ENCODE measurements at regions not wholly inside any gene's neighbourhood (a gene's known extent, or its start where the extent isn't known, plus 50 kb on each side); places are given as distances from the start of the nearest gene placed in this dataset.

GRCh38 chr7:12785473-12785872, 98.0 kb downstream of the ARL4A start:
- TF ChIP-seq, protein P1, sequence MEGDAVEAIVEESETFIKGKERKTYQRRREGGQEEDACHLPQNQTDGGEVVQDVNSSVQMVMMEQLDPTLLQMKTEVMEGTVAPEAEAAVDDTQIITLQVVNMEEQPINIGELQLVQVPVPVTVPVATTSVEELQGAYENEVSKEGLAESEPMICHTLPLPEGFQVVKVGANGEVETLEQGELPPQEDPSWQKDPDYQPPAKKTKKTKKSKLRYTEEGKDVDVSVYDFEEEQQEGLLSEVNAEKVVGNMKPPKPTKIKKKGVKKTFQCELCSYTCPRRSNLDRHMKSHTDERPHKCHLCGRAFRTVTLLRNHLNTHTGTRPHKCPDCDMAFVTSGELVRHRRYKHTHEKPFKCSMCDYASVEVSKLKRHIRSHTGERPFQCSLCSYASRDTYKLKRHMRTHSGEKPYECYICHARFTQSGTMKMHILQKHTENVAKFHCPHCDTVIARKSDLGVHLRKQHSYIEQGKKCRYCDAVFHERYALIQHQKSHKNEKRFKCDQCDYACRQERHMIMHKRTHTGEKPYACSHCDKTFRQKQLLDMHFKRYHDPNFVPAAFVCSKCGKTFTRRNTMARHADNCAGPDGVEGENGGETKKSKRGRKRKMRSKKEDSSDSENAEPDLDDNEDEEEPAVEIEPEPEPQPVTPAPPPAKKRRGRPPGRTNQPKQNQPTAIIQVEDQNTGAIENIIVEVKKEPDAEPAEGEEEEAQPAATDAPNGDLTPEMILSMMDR (IDR thresholded peaks at IDR 0.05; ENCODE audit: low read depth, low read length, poor library complexity, severe bottlenecking), result no peak
- TF ChIP-seq EZH2phosphoT487 (IDR thresholded peaks at IDR 0.05; ENCODE audit: borderline replicate concordance, low read length), result no peak

All from DOHH2 (cell line).